ENCODE measurements at regions not wholly inside any gene's neighbourhood (a gene's known extent, or its start where the extent isn't known, plus 50 kb on each side); places are given as distances from the start of the nearest gene placed in this dataset.
"Not testable (repeated sequence)": the region's sequence is repeated elsewhere in the genome, so short reads cannot be mapped to it uniquely, and the experiment has no call there.

- no peak for DNase-seq (ENCODE audit: low read depth in 3 of 3, low spot score in 2 of 3)
Measured at GRCh38 chr3:68676136-68676535, 256.2 kb downstream of the TAFA4 start.

- DNase-seq (ENCODE audit: low read depth in 3 of 3, low spot score in 2 of 3): no peak
Measured at GRCh38 chr3:68667346-68667745, 265.0 kb downstream of the TAFA4 start.

GRCh38 chr3:68666429-68667136 is 265.8 kb downstream of the TAFA4 start:
- no peak for DNase-seq (ENCODE audit: low read depth in 3 of 3, low spot score in 2 of 3)

DNA sequence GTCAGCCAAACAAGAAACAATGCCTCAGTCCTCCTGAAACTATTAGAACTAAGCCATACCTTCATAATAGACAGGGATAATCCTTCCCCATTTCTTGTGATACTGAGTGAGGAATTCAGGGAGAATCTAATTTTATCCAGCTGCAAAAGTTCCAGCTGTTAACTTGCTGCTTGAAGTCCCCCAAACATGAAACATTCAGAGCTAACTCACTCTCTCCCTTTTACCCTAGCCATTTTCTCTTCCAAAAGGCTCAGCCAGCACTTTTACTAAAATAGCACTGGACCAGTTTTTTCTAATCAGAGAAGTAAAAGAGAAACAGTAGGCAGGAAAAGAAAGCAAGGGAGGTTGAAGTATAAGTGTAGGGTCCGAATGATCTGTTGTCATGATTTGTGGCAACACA is 268.1 kb downstream of the TAFA4 start:
- DNase-seq (ENCODE audit: low read depth in 3 of 3, low spot score in 2 of 3): no peak

- DNase-seq (ENCODE audit: low read depth in 3 of 3, low spot score in 2 of 3): no peak
Measured at GRCh38 chr3:68662176-68662575, 270.2 kb downstream of the TAFA4 start.

DNA sequence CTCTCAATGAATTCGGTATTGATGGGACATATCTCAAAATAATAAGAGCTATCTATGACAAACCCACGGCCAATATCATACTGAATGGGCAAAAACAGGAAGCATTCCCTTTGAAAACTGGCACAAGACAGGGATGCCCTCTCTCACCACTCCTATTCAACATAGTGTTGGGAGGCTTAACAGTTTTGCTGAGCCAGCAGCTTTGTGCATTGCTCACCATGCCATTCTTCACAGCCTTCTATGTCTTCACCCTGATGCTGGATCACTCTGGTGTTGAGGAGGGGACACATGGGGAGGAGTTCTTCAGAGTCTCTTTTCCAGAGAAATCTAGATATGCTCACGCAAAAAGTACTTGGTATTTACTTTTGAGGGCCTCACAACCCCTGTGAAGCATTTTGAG is 281.7 kb downstream of the TAFA4 start:
- DNase-seq (ENCODE audit: low read depth in 3 of 3, low spot score in 2 of 3): not testable (repeated sequence)

- DNase-seq (ENCODE audit: low read depth in 3 of 3, low spot score in 2 of 3): no peak
Measured at GRCh38 chr3:68648494-68648893, 283.9 kb downstream of the TAFA4 start.

- no peak for DNase-seq (ENCODE audit: low read depth in 3 of 3, low spot score in 2 of 3)
Measured at GRCh38 chr3:68631850-68632545, 300.3 kb downstream of the TAFA4 start.

- DNase-seq (ENCODE audit: low read depth in 3 of 3, low spot score in 2 of 3): no peak
Measured at GRCh38 chr3:68620211-68620610, 312.1 kb downstream of the TAFA4 start.

DNA sequence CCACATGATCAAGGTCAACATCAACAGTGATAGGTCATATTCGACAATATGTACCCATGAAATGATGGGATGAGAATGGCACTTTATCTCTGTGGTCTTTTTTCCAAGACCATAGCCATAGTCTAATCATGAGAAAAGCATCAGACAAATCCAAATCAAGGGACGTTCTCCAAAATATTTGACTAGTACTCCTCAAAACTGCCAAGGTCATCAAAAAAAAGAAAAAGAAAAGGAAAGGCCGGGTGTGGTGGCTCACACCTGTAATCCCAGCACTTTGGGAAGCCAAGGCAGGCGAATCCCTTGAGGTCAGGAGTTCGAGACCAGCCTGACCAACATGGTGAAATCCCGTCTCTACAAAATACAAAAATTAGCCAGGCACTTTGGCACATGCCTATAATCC is 318.3 kb downstream of the TAFA4 start:
- DNase-seq (ENCODE audit: low read depth in 3 of 3, low spot score in 2 of 3): no peak

DNA sequence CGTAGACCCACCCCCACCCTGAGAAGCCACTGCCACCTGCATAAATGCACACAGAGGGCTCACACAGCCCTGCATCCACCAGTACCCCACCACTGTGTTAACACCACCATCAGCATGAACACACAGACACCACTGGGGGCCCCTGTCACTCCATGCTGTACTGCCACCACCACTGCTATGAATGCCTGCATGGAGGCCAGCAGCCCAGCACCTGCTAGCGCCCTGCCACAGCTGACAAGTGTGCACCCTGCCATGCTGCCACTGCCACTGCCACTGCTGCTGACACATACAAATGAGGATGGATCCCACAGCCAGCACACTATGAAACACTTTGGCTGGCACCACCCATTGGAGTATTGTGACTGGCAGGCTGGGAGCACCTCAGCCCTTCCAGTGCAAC is 361.0 kb downstream of the TAFA4 start:
- DNase-seq (ENCODE audit: low read depth in 3 of 3, low spot score in 2 of 3): no peak

GRCh38 chr3:68560728-68561127 is 371.6 kb downstream of the TAFA4 start:
- DNase-seq (ENCODE audit: low read depth in 3 of 3, low spot score in 2 of 3): no peak

DNA sequence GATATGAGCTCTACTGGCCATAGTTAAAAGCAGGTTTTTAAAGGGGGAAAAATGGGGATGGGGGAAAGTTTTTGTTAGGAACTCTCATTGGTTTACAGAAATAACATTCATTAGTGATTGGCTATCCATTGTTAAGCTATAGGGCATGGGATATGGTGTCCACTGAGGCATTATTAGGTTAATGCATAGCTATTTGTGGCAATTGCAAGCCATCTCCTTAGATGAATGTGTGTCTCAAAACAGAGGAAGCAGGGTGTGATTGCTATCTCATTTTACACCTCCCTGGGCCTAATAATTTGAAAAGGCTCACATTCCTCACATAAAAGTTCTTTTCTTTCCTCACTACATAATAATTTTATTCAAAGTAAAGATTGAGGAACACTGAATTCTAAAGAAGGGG is 396.6 kb downstream of the TAFA4 start:
- no peak for DNase-seq (ENCODE audit: low read depth in 3 of 3, low spot score in 2 of 3)

DNA sequence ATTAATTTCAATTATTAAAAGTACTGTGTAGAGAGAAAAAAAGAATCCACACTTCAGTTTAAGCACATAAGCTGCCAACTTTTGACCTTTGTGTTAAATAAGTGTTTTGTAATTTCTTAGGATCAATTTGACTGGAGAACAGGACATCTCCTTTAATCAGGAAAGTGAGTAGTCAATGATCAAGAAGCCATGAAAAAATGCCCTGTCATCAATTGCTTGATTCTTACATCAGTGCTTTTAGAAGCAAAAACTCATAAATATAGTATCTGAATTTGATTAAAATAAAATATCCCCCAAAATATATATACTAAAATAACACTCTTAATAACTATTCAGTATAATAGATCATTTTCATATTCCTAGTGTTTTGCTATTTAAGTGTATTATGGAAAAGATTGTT is 409.0 kb downstream of the TAFA4 start:
- no peak for DNase-seq (ENCODE audit: low read depth in 3 of 3, low spot score in 2 of 3)

GRCh38 chr3:68515237-68515636 is 417.1 kb downstream of the TAFA4 start:
- DNase-seq (ENCODE audit: low read depth in 3 of 3, low spot score in 2 of 3): no peak

GRCh38 chr3:68504201-68504600 is 428.1 kb downstream of the TAFA4 start:
- no peak for DNase-seq (ENCODE audit: low read depth in 3 of 3, low spot score in 2 of 3)

GRCh38 chr3:68485845-68486244 is 446.5 kb downstream of the TAFA4 start:
- DNase-seq (ENCODE audit: low read depth in 3 of 3, low spot score in 2 of 3): not testable (repeated sequence)

DNA sequence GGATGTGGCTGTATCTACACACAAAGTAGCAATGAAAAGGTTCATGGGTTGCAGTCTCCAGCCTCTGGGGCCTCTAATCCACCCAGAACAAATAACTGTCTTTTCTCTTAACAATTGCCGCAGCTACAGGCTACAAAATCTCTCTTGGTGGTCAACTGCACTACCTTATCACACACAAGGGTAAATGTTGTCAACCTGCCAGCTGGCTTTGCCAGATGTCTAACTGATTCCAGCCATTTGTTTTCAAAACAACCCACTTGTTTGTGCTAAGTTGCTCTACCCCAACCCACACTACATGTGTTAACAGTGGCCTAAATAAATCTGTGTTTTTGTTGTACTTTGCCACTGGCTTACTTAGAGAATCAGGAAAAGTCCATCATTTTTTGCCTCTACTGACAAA is 447.3 kb downstream of the TAFA4 start:
- DNase-seq (ENCODE audit: low read depth in 3 of 3, low spot score in 2 of 3): no peak

- DNase-seq (ENCODE audit: low read depth in 3 of 3, low spot score in 2 of 3): no peak
Measured at GRCh38 chr3:68483601-68484000, 448.7 kb downstream of the TAFA4 start.

GRCh38 chr3:68483041-68483440 is 449.3 kb downstream of the TAFA4 start:
- no peak for DNase-seq (ENCODE audit: low read depth in 3 of 3, low spot score in 2 of 3)

- no peak for DNase-seq (ENCODE audit: low read depth in 3 of 3, low spot score in 2 of 3)
Measured at GRCh38 chr3:68482565-68482964, 449.8 kb downstream of the TAFA4 start.

GRCh38 chr3:68479779-68480178 is 452.6 kb downstream of the TAFA4 start:
- no peak for DNase-seq (ENCODE audit: low read depth in 3 of 3, low spot score in 2 of 3)

Measured in right renal cortex interstitium (tissue), 3 donors.